ENCODE measurements at regions not wholly inside any gene's neighbourhood (a gene's known extent, or its start where the extent isn't known, plus 50 kb on each side); places are given as distances from the start of the nearest gene placed in this dataset.

DNA sequence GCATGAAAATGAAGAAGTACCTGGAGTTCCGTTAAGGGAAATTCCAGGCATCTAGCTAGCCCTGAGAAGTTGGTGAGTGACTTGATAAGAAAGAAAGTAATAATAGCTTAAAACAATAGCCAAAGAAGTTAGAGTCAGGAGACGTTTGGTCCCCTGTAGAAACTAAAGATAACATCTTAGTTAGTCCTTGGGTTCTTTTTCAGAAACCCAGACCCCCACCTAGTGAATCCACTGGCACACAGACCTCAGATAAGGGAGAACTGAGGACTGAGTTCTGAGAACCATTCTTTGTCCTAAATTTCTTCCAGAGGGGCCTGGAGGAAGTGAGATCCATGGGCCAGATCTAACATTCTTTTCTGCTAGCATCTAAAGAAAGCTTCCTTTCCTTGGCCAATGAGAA lies 335.4 kb downstream of the SLC4A3 start:
- TF ChIP-seq CTCF (IDR thresholded peaks at IDR 0.05) (no peak), POLR2AphosphoS5 (IDR thresholded peaks at IDR 0.05) (no peak)

Data from breast epithelium (tissue), 3 donors.